ENCODE measurements at regions not wholly inside any gene's neighbourhood (a gene's known extent, or its start where the extent isn't known, plus 50 kb on each side); places are given as distances from the start of the nearest gene placed in this dataset.

- no peak overlapping the region for H3K27ac ChIP-seq (ENCODE audit: low read length)
- H3K27me3 ChIP-seq (ENCODE audit: low read depth, low read length) = no peaks in the 10 kb centered on the region
- H3K36me3 ChIP-seq (ENCODE audit: control insufficient read depth in 1 of 2, insufficient read depth in 2 of 2, low read length in 2 of 2) = no peaks in the 10 kb centered on the region
- peaks cover 0 to 2% of the 10 kb centered on the region in 2 donors for H3K9me3 ChIP-seq (ENCODE audit: control insufficient read depth in 1 of 2, low read length in 2 of 2)
- no peak overlapping the region for H3K4me3 ChIP-seq (ENCODE audit: low read depth in 1 of 2, low read length in 2 of 2)
- no peaks in the 10 kb centered on the region for H3K4me1 ChIP-seq (ENCODE audit: control insufficient read depth in 1 of 2, insufficient read depth in 2 of 2, low read length in 2 of 2)
These were observed 281.9 kb upstream of the HS3ST1 start for GRCh38 chr4:11710453-11711093.

- Histone ChIP-seq H3K4me3 (ENCODE audit: low read depth in 1 of 2, low read length in 2 of 2) (no peak overlapping the region), H3K27ac (ENCODE audit: low read length) (no peak overlapping the region), H3K4me1 (ENCODE audit: control insufficient read depth in 1 of 2, insufficient read depth in 2 of 2, low read length in 2 of 2) (no peaks in the 10 kb centered on the region), H3K9me3 (ENCODE audit: control insufficient read depth in 1 of 2, low read length in 2 of 2) (peaks cover 0 to 2% of the 10 kb centered on the region in 2 donors), H3K27me3 (ENCODE audit: low read depth, low read length) (no peaks in the 10 kb centered on the region), H3K36me3 (ENCODE audit: control insufficient read depth in 1 of 2, insufficient read depth in 2 of 2, low read length in 2 of 2) (no peaks in the 10 kb centered on the region)
These were observed 275.6 kb upstream of the HS3ST1 start for GRCh38 chr4:11704186-11704830.

DNA sequence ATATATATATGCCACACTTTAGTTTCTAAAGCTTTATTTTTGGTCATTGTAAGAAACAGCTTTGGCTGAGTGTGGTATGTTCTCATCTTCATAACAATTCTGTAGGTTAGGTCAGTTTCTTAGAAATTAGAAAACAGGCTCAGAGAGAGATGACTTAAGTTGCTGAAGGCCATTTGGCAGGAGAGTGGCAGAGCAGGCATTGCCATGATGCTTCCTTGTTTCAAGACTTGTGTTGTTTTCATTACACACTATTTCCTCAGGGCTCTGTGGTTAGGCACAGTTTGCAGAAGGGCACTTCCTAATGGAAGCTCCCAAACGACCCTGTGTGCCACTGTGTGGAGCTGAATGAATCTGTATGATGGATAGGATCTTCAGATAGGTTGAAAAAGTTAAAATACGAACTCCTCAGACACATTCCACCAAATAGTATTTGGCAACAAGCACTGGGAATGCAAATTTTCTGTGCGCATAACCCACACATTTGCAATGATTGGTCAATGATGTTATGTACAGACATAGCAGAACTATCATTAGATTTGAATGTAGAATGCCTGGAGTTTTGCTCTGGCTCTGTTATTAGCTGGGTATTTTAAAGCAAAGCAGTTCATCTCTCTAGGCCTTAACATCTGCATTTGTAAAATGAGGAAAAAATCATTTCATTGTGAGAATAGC lies 274.3 kb upstream of the HS3ST1 start:
- H3K27ac ChIP-seq (ENCODE audit: low read length) = no peak overlapping the region
- peaks cover 0 to 2% of the 10 kb centered on the region in 2 donors for H3K9me3 ChIP-seq (ENCODE audit: control insufficient read depth in 1 of 2, low read length in 2 of 2)
- no peaks in the 10 kb centered on the region for H3K4me1 ChIP-seq (ENCODE audit: control insufficient read depth in 1 of 2, insufficient read depth in 2 of 2, low read length in 2 of 2)
- H3K4me3 ChIP-seq (ENCODE audit: low read depth in 1 of 2, low read length in 2 of 2) = no peak overlapping the region
- H3K36me3 ChIP-seq (ENCODE audit: control insufficient read depth in 1 of 2, insufficient read depth in 2 of 2, low read length in 2 of 2) = no peaks in the 10 kb centered on the region
- no peaks in the 10 kb centered on the region for H3K27me3 ChIP-seq (ENCODE audit: low read depth, low read length)

DNA sequence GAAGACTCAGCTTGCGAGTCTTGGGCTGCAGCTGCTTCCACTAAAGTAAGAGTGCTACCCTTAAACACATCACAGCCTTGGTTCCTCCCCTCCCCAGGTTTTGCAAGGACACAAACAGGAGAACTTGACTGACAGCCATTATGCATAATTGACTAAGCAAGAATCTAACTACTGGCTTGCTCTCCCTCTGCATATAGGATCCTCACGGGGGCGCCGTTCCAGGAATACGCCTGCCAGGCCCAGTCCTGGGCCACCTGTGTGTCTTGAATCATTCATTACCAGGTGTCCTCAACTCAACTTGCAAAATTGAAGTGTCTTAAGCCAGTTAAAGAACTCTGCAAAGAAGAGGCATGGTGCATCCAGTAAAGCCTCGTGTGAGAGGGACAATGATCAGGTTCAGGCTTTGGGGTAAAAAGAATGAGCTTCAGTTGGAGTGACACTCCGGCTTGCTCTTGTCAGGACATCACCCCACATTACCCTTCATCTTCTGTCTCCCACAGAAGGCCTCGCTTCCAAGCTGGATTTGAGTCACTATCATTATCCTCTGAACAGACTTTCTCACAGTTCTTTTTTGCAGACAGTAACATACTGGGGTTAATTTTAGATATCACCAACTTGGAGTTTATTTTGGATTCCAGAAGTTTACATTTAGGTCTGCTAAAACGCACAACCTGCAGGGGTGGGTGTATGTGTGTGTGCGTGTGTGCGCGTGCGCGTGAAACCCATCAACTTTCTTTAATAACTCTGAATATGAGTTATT lies 273.5 kb upstream of the HS3ST1 start:
- no peaks in the 10 kb centered on the region for H3K4me1 ChIP-seq (ENCODE audit: control insufficient read depth in 1 of 2, insufficient read depth in 2 of 2, low read length in 2 of 2)
- H3K27me3 ChIP-seq (ENCODE audit: low read depth, low read length) = no peaks in the 10 kb centered on the region
- no peaks in the 10 kb centered on the region for H3K36me3 ChIP-seq (ENCODE audit: control insufficient read depth in 1 of 2, insufficient read depth in 2 of 2, low read length in 2 of 2)
- no peak overlapping the region for H3K4me3 ChIP-seq (ENCODE audit: low read depth in 1 of 2, low read length in 2 of 2)
- H3K27ac ChIP-seq (ENCODE audit: low read length) = no peak overlapping the region
- H3K9me3 ChIP-seq (ENCODE audit: control insufficient read depth in 1 of 2, low read length in 2 of 2) = no peaks in the 10 kb centered on the region

- Histone ChIP-seq H3K9me3 (ENCODE audit: control insufficient read depth in 1 of 2, low read length in 2 of 2) (no peaks in the 10 kb centered on the region), H3K4me1 (ENCODE audit: control insufficient read depth in 1 of 2, insufficient read depth in 2 of 2, low read length in 2 of 2) (no peaks in the 10 kb centered on the region), H3K27me3 (ENCODE audit: low read depth, low read length) (no peaks in the 10 kb centered on the region), H3K27ac (ENCODE audit: low read length) (no peak overlapping the region), H3K4me3 (ENCODE audit: low read depth in 1 of 2, low read length in 2 of 2) (no peak overlapping the region), H3K36me3 (ENCODE audit: control insufficient read depth in 1 of 2, insufficient read depth in 2 of 2, low read length in 2 of 2) (no peaks in the 10 kb centered on the region)
These were observed 272.1 kb upstream of the HS3ST1 start for GRCh38 chr4:11700751-11701226.

- Histone ChIP-seq H3K27me3 (ENCODE audit: low read depth, low read length) (no peaks in the 10 kb centered on the region), H3K27ac (ENCODE audit: low read length) (no peak overlapping the region), H3K36me3 (ENCODE audit: control insufficient read depth in 1 of 2, insufficient read depth in 2 of 2, low read length in 2 of 2) (no peaks in the 10 kb centered on the region), H3K9me3 (ENCODE audit: control insufficient read depth in 1 of 2, low read length in 2 of 2) (no peaks in the 10 kb centered on the region), H3K4me1 (ENCODE audit: control insufficient read depth in 1 of 2, insufficient read depth in 2 of 2, low read length in 2 of 2) (no peaks in the 10 kb centered on the region), H3K4me3 (ENCODE audit: low read depth in 1 of 2, low read length in 2 of 2) (no peak overlapping the region)
These were observed 270.3 kb upstream of the HS3ST1 start for GRCh38 chr4:11698846-11699590.

DNA sequence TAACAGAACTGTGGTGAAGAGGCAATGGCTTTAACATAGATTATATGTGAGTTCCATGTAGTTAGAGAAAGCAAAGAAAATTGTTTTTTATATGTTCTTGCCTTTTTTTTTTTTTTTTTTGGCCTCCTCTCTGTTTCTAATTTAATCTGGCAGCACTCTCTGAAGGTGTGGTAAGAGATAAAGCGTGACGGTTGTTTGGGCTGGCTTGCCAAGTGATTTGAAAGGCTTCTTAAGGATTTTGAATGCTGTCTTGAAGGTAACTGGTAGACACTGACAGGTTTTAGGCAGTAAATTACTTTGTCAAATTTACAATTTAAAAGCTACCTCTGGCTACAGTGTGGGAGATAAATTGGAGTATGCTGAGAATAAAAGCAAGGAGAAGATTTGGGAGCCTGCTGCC lies 269.3 kb upstream of the HS3ST1 start:
- Histone ChIP-seq H3K36me3 (ENCODE audit: control insufficient read depth in 1 of 2, insufficient read depth in 2 of 2, low read length in 2 of 2) (no peaks in the 10 kb centered on the region), H3K27me3 (ENCODE audit: low read depth, low read length) (no peaks in the 10 kb centered on the region), H3K27ac (ENCODE audit: low read length) (no peak overlapping the region), H3K4me1 (ENCODE audit: control insufficient read depth in 1 of 2, insufficient read depth in 2 of 2, low read length in 2 of 2) (no peaks in the 10 kb centered on the region), H3K9me3 (ENCODE audit: control insufficient read depth in 1 of 2, low read length in 2 of 2) (peaks cover 0 to 8% of the 10 kb centered on the region in 2 donors), H3K4me3 (ENCODE audit: low read depth in 1 of 2, low read length in 2 of 2) (no peak overlapping the region)

DNA sequence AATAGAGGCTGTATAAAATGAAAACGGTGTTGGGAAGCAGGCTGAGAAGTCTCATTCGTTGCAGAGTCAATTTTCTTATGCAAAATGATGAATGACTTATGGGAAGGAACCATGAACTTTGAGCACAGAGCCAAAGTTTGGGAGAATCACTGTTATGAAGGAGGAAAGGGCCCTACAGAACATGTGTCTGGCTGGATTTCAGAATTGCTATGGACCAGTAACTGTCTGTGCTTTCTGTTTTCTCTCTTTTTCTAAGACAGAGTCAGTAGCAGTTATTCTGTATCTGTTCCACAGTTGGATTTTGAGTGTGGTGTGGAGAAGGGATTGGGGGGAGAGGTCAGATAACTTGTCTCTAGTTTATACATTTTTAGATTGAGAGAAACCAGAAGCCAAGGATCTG lies 265.0 kb upstream of the HS3ST1 start:
- Histone ChIP-seq H3K27ac (ENCODE audit: low read length) (no peak overlapping the region), H3K9me3 (ENCODE audit: control insufficient read depth in 1 of 2, low read length in 2 of 2) (peaks cover 0 to 9% of the 10 kb centered on the region in 2 donors), H3K4me1 (ENCODE audit: control insufficient read depth in 1 of 2, insufficient read depth in 2 of 2, low read length in 2 of 2) (no peaks in the 10 kb centered on the region), H3K36me3 (ENCODE audit: control insufficient read depth in 1 of 2, insufficient read depth in 2 of 2, low read length in 2 of 2) (no peaks in the 10 kb centered on the region), H3K4me3 (ENCODE audit: low read depth in 1 of 2, low read length in 2 of 2) (no peak overlapping the region), H3K27me3 (ENCODE audit: low read depth, low read length) (no peaks in the 10 kb centered on the region)

- Histone ChIP-seq H3K4me3 (ENCODE audit: low read depth in 1 of 2, low read length in 2 of 2) (no peak overlapping the region), H3K27me3 (ENCODE audit: low read depth, low read length) (no peaks in the 10 kb centered on the region), H3K4me1 (ENCODE audit: control insufficient read depth in 1 of 2, insufficient read depth in 2 of 2, low read length in 2 of 2) (no peaks in the 10 kb centered on the region), H3K36me3 (ENCODE audit: control insufficient read depth in 1 of 2, insufficient read depth in 2 of 2, low read length in 2 of 2) (no peaks in the 10 kb centered on the region), H3K9me3 (ENCODE audit: control insufficient read depth in 1 of 2, low read length in 2 of 2) (peaks cover 0 to 9% of the 10 kb centered on the region in 2 donors), H3K27ac (ENCODE audit: low read length) (no peak overlapping the region)
These were observed 262.5 kb upstream of the HS3ST1 start for GRCh38 chr4:11691236-11691635.

GRCh38 chr4:11687727-11688126 lies 259.0 kb upstream of the HS3ST1 start:
- Histone ChIP-seq H3K27ac (ENCODE audit: low read length) (no peak overlapping the region), H3K4me3 (ENCODE audit: low read depth in 1 of 2, low read length in 2 of 2) (no peak overlapping the region), H3K36me3 (ENCODE audit: control insufficient read depth in 1 of 2, insufficient read depth in 2 of 2, low read length in 2 of 2) (no peaks in the 10 kb centered on the region), H3K4me1 (ENCODE audit: control insufficient read depth in 1 of 2, insufficient read depth in 2 of 2, low read length in 2 of 2) (no peaks in the 10 kb centered on the region), H3K9me3 (ENCODE audit: control insufficient read depth in 1 of 2, low read length in 2 of 2) (no peaks in the 10 kb centered on the region), H3K27me3 (ENCODE audit: low read depth, low read length) (no peaks in the 10 kb centered on the region)
